Stimulated activated CD4-positive, alpha-beta T cell treated with anti-CD3 and anti-CD28 coated beads, Interleukin-2, amount 100 ng/mL, for 4 hours (primary cell): ENCODE measurements at regions not wholly inside any gene's neighbourhood (a gene's known extent, or its start where the extent isn't known, plus 50 kb on each side); places are given as distances from the start of the nearest gene placed in this dataset.

Source experiments
- DNase-seq: peaks from one replicate; pipeline ENCODE4 v3.0.0-alpha.2; 2020; ENCODE audit warnings: low read depth

- no peak for DNase-seq
Observed at GRCh38 chr6:56345376-56345995, 98.1 kb upstream of the COL21A1 start.

GRCh38 chr6:56343295-56343694 lies 95.9 kb upstream of the COL21A1 start:
- no peak for DNase-seq

GRCh38 chr6:56339524-56339923 lies 92.1 kb upstream of the COL21A1 start:
- DNase-seq = no peak

- no peak for DNase-seq
Observed at GRCh38 chr6:56335726-56336125, 88.3 kb upstream of the COL21A1 start.

- no peak for DNase-seq
Observed at GRCh38 chr6:56334937-56335336, 87.6 kb upstream of the COL21A1 start.

- DNase-seq = no peak
Observed at GRCh38 chr6:56329271-56330050, 82.1 kb upstream of the COL21A1 start.

- DNase-seq = no peak
Observed at GRCh38 chr6:56328728-56329090, 81.3 kb upstream of the COL21A1 start.

- DNase-seq = no peak
Observed at GRCh38 chr6:56327946-56328727, 80.8 kb upstream of the COL21A1 start.

GRCh38 chr6:56324396-56324795 lies 77.0 kb upstream of the COL21A1 start:
- no peak for DNase-seq

- no peak for DNase-seq
Observed at GRCh38 chr6:56318851-56319250, 71.5 kb upstream of the COL21A1 start.

GRCh38 chr6:56314683-56315523 lies 67.5 kb upstream of the COL21A1 start:
- DNase-seq = no peak

- DNase-seq = no peak
Observed at GRCh38 chr6:56311533-56312448, 64.4 kb upstream of the COL21A1 start.

GRCh38 chr6:56311061-56311460 lies 63.7 kb upstream of the COL21A1 start:
- no peak for DNase-seq

GRCh38 chr6:56310241-56310640 lies 62.9 kb upstream of the COL21A1 start:
- DNase-seq = no peak

- DNase-seq = no peak
Observed at GRCh38 chr6:56299916-56300315, 52.5 kb upstream of the COL21A1 start.

- DNase-seq = no peak
Observed at GRCh38 chr6:56297022-56297989, 49.9 kb upstream of the COL21A1 start.
